ENCODE measurements at regions not wholly inside any gene's neighbourhood (a gene's known extent, or its start where the extent isn't known, plus 50 kb on each side); places are given as distances from the start of the nearest gene placed in this dataset.

DNA sequence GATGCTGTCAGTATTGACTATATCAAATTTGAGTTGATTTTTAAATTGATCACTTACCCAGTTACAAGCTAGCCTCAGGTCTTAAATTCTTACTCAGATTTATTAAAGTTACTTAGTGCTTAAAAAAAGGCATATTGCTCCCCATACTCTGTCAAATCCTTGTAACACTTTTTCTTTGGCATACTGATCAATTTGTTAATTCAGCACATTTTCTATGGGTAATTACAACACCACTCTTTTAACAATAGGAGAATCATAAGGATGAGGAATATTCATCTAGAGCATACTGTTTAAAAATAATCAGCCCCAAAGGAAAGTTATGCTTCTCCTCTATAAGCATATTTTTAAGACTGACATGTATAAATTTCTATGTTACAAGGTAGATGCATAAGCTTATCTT, 482.5 kb downstream of the PABPC4L start:
- no peak for DNase-seq

DNA sequence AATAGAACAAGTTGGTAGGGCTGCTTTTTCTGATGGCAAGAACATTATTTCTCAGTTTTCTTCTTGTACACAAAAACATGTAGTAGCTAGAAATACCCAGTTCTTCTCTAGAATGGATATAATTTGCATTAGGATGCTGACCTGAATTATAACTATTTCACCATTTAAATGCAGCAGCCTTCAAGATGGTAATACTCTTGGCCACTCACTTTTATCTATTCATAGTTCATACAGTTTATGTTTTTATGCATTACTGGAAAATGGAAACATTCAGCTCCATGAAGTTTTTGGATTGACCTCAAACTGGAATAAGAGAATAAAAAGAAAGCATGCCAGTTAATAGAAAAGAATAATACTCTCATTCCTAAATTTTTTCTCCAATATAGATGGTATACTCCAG, 487.4 kb downstream of the PABPC4L start:
- no peak for DNase-seq

DNA sequence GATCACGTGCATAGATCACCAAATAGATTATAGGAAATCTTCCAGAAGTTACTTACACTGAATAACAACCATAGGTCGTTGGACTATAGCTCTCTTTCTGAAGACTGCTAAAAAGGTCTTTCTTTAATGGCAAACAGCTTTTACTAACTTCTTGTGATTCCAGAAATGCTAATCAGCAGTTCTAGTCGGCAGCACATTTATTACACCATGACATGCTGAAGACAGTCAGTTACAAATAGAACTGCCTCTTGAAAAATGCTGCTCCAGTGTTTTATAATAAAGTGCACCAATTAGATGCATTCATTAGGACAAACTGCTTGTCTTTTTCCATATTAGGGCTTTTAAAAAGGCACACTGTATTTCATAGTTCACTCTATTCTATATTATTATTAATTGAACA, 488.2 kb downstream of the PABPC4L start:
- DNase-seq = no peak

DNA sequence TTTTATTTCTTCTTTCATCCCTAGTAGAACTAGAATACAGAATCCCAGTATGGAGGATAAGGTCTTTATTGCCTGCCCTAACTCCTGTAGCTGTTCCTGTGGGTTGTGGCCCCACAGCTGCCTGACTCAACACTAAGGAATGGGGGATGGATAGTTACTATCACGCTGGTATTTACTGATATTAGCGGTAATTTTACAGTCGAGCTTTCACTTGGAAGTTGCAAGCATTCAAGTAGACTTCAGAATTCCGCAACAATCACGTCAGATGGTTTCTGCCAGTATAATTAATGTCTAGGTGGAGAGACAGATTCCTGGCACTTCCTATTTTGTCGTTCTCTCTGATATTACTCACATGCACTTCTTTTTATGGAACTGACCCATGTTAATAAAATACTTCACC, 489.8 kb downstream of the PABPC4L start:
- DNase-seq = no peak

DNA sequence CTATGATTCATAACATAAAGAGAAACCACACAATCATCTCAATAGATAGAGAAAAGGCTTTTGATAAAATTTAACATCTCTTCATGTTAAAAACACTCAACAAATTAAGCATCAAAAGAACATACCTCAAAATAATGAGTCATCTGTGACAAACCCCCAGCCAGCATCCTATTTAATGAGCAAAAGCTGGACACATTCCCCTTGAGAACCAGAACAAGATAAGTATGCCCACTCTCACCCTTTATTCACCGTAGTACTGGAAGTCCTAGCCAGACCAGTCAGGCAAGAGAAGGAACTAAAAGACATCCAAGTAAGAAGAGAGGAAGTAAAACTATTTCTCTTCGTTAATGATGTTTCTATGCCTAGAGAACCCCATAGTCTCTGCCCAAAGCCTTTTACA, 507.2 kb downstream of the PABPC4L start:
- DNase-seq = no peak

DNA sequence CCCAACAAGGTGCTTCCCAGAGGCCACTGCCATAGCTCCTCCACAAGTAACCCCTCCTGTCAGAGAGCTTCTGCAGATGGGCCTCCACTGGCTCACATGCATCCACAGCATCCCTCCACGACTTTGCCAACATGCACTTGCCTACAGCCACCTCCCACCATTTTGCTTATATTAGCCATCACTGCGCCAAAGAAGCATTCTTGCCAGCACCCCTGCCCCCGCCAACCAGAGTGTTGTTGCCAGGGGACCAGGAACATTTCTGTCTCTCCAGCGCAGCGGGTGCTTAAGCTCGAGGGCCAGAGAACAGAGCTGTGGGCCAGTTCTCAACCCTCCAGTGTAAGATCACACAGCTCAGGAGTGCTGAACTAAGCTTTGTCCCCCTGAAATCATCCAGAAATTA, 517.6 kb downstream of the PABPC4L start:
- no peak for DNase-seq

DNA sequence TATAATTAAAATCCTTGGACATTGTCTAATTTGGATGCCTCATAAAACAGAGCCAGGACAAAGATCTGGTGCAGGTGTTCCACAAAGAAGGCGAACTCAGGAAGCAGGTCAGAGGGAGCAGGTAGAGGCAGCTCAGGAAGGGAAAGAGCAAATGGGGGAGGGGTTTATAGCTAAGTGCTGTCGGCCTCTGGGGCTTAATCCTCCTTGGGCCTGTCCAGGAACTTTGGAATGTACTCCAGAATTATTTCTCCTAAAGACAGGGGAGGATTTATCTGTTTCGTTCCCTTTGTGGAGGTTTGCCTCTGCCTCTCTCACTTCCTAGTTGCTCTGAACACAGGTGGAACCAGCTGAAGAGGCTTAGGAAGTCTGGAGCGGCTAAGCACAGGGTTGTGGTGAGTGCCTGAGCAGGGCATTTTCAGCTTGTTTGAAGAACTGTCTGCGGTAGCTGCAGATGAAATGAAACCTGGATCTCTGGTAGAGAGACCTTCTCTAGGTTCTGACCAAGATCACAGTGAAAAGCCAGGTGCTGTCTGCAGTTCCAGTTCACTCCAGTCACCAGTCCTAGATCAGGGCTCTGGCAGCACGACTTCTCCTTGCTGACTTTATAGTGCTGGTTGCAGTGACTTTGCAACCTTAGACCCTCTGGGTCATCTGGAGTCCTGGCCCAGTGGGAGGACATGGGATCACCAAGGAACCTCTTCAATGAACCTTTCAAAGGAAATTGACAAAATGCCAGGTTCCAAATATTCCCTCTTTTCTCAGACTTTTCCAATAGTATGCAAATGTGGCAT, 519.2 kb downstream of the PCDH10 start:
- no peak for DNase-seq

DNA sequence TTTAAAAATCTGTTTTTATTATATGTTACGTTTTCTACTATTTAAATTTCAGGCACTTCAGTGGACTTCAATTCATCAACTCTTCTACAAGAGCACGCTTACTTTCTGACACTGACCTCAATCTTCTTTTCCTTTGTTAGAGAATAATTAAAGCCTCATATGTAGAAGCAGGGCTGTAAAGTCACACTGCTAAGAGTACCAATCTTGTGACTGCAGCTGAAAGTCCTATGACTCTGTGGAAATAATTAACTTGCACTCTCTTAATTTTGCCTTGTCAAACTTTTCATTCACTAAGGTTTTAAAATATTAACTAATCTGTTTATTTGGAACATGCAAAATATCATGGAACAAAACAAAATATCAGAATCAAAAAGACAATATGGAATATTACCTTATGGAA, 498.1 kb downstream of the PCDH10 start:
- DNase-seq = no peak

DNA sequence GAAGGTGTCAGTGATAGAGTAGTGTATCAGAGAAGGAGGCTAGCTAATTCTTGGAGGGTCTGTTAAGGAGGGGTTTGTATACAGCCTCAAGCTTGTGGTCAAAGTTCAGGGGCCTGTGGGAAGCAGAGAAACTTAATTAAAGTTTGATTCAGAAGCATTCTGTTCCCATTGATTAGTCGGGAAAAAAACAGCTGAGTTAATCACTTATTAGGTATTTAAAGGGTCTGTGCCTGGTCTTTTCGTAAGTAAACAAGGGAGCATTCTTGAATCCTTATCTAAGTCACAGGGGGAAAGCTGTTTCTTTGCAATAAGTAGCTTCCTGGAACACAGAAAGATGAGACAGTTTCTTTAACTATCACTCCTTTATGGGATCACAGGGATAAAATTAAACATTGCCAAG, 492.1 kb downstream of the PCDH10 start:
- DNase-seq = no peak

DNA sequence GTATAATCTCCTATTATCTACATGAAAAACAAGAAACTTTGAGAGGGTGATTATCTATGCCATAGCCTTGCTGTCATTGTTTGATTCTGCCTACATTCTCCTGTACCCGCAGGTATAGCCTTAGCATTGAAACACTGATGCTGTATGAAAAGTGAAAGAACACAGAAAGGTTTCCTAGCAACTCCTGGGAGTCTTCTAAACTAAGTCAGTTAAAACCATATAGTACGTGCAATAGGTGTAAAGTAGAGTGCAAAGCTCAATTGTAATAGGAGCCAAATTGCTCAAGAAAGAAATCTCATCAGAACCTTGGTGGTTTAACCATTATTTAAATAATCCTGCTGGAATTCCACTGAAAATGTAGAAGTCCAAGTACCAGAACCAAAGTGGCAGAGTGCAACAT, 489.7 kb downstream of the PCDH10 start:
- no peak for DNase-seq

DNA sequence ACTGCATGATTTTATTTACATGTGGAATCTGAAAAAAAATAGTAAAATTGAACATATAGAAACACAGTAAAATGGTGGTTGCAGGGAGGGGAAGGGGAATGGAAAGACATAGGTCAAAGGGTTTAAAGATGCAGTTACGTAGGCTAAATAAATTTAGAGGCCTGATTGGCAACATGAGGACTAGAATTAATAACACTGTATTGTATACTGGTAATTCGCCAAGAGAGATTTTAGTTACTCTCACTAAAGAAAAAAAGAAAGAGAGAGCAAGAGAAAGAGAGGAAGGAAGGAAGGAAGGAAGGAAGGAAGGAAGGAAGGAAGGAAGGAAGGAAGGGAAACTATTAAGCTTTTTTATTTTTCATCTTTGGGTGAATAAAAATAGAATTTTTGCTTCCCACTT, 488.1 kb downstream of the PCDH10 start:
- DNase-seq = no peak

DNA sequence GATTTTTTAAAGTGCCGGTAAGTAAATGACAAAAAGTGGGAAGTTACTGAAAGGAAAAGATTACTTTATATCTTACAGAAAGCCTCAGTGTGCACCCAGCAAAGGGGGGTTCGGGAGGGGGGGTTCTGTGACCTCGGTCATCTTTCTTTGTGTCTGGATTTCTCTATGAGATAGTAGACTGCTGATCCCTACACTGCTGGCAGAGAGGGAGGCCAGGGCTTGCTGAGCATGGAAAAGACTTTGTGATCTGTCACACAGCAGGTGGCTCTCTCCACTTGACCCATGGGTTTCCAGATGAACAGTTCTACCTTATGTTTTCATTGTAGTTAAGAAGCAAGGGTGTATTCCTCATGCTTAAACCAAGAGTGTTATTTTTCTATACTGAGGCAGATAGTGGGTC, 475.6 kb downstream of the PCDH10 start:
- DNase-seq = no peak

DNA sequence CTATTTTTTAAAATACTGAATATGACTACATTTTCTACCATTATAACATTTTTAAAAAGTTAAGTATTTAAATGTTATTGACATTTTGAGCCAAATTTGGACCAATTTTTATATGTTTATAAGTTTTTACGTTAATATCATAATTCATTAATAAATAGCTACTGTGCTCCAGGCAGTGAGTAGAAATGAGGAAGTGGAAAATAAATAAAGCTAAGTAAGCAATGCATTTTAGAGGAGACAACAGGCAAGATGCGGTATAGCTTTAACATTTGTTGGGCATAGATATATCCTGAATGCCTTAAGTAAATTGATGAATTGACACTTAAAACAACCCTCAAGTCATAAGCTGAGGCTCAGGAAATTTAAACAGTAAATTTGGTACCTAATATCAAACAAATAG, 474.8 kb downstream of the PCDH10 start:
- DNase-seq = no peak

DNA sequence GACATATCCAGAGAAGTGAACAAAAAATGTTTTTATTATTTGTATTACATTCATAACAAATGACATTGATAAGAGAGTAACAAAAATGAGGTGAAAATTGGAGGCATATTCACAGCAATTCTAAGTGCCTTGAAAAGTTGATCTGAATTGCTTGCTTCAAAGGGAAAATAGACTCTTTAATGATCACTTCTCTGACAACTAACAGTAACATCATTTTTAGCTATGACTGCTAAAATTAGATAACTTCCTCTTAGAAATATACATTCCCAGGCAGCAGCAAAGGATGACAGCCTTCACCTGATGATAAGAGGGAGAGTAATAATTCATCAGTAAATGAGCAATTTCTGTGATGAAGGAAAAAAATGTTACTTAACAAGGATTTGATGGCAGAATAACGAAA, 472.5 kb downstream of the PCDH10 start:
- no peak for DNase-seq

DNA sequence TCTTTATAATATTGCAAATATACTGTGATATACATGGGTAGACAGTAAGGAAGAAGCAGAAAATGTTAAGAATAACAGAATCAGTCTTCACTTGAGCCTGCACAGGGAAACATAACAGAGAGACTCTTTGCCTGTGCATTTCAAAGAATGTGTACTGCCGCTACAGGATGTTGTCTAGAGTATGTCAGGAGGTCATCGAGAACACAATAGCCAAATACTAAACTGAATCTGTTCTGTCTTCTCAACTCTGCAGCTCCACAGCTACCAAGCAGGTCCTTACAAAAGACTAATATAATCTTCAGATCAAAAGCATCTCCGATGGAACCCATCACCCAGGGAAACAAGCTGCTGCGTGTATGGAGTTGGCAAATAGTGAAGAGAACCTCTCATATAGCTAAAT, 471.5 kb downstream of the PCDH10 start:
- no peak for DNase-seq

DNA sequence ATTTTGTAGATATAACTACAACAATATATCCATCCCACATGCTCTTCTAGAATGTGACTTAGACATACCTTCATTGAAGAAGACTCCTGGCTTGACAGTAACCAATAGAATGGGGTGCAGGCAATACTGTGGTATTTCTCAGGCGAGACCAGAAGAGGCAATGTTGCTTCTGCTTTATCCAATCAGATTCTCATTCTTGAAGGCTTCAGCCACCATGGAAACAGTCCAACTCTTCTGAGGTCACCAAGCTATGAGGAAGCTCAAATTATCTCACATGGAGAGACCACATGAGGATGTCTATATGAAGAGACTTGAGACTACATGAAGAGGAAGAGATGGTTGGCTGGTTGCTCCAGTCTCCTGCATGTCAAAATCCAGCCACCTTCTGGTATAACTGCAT, 469.9 kb downstream of the PCDH10 start:
- no peak for DNase-seq

DNA sequence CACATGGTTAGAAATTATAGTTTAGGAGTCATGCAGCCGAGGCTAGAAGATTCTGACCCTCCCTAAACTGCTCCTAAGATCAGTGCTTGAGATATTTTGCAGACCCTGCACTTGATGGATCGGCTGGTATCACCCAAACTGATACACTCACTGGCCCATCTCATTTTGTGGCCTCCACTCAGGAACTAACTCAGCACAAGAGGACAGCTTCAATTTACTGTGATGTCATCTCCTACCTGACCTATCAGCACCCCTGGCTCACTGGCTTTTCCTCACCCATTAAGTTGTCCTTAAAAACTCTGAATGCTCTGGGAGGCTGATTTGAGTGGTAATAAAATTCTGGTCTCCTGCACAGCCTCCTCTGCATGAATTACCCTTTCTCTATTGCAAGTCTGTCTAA, 450.9 kb downstream of the PCDH10 start:
- no peak for DNase-seq

DNA sequence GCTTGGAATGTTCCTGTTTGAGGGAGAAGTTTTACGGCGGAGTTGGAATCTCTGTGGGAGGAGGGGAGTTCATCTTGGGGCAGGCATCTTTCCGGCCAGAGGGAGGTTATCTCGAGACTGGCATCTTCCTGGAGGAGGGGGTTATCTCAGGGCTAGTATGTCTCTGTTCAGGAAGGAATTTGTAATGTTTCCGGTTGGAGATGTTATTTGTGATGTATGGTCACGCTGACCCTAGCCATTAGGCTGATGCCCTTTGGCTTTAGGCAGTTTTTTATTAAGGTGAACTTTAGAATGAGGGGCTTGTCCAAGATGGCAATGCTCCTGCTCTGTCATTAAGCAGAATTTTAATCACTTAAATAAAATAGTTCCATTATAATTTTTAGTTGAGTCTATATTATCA, 449.7 kb downstream of the PCDH10 start:
- no peak for DNase-seq

DNA sequence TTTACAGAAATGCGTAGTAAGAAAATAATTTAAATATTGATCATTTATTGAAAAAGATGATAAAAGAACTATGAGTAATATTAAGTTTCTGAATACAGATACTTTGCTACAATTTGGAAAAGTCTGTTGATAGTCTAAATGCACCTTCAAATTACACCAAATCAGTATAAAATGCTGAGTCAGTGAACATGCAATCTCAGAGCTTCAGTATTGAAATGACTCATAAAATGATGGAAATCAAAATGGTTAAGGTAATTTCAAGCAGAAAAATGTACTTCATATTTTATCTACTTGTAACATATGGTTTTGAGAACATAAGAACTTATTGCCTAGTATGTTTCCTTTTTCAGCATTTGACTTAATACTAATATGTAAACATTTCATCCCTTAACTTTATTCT, 448.2 kb downstream of the PCDH10 start:
- no peak for DNase-seq

DNA sequence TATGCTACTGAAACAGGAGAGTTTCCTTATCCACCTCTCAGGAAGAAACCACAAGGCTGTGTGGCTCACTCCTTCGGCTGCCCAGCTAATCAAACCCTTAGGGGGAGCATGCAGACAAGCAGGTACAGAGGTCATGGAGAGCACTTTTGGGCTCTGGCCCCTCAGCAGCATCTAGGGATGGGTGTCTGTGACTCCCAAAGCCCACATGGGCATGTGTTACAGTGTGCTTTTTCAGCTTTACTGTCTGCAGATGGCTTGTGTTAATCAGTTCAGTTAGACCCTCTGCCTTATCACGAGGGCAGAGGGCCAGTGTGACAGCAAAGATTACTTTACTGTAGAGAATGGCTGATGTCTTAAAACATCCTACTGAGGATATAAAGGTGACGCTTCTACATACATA, 447.4 kb downstream of the PCDH10 start:
- DNase-seq = no peak

DNA sequence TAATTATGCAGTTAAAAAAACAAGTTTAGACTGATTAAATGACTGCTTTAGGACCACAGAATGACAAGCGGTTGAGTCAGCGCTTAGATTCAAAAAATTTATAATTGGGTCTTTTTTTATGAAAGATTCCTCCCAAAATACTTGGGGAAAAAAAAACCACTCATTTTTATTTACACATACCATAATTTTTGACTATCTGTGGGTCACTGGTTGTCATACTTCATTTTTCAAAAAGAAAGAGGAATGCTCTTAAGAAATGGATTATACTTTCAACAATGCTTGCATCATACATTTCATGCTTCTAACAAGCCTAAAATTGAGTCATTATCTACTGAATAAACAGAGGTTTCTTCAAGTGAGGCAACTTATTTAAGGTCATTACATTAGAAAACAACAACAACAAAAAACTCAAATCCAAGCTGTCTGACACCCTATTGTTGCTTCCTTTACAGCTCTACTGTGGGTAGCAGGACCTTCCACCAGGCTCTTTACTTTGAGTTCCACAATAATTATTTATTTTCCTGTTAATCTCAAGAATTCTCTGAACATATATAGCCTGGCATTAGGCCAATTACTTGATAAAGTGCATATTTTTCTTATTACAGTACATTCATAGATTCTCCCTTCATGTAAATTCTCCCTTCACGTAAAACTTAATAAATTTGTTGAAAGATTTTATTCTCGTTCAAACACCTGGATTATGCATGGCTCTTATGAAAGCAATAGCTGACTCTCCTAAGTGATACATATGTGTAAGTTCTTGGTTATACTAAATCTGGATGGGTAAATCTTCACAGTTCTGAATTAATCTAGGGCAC, 445.5 kb downstream of the PCDH10 start:
- no peak for DNase-seq

DNA sequence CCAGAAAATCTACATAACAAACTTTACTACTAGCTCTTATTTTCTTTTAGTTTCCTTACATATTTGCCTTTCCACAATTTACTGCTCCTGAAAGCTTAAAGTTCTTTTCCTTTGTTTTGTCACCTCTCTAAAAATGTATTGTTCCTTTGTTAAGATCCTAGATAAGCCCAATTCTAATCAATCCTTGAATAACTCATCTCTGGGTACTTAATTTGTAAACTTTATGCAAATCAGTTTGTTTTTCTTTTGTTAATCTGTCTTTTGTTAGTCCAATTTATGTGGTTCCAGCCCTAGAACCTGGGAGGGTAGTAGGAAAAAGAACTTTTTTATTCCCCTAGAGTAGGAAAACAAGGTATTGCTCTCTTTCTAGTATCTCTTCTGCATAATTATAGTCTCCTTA, 444.7 kb downstream of the PCDH10 start:
- DNase-seq = no peak

DNA sequence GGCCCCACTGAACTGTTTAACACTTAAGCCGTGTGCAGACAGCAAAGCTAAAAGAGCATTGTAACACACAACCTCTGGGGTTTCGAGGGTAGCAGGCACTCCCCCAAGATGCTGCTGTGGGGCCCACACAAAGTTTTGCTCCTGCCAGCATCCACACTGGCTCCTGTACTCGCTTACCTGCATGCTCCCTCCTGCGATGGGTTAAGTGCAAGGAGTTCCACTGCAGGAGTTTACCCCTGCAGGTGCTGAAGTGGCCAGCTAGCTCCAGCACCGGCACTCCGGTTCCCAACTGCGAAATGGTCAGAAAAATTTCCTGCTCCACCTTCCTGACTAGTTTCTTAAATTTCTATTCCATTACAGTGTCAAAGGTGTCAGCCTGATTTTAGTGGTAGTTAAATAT, 443.5 kb downstream of the PCDH10 start:
- DNase-seq = no peak

DNA sequence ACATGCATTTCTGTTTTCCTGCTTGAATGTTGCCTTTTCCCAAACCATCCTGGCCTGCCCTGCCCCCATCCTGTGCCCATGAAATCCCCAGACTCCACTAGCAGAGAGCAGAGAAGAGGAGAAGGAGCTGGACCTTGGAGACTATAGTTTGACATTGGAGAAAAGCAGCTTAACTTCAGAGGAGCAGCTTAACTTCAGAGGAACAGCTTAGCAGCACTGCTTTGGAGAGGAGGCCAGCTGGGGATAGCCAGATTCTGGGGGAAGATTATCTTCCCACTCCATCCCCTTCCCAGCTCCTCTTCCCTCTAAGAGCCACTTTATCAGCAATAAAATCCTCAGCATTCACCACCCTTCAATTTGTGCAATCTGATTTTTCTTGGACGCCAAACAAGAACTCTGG, 443.0 kb downstream of the PCDH10 start:
- DNase-seq = no peak

DNA sequence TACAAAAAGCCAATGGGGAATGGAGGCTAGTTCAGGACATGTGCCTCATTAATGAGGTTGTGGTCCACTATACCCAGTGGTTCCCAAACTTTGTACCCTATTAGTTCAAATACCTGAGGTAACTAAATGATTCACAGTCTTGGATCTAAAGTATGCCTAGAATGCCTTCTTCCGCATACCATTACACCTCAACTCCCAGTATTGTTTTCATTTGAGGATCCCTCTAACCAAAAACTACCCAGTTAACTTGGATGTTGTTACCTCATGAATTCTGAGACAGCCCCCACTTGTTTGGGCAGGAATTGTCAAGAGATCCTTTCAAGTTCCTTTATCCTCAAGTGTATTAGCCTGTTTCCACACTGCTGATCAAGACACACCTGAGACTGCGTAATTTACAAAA, 439.2 kb downstream of the PCDH10 start:
- no peak for DNase-seq

Measured in femur (tissue), 1 donor.